Thyroid gland (tissue), 4 donors: ENCODE measurements at regions not wholly inside any gene's neighbourhood (a gene's known extent, or its start where the extent isn't known, plus 50 kb on each side); places are given as distances from the start of the nearest gene placed in this dataset.

Experiments
- POLR2A ChIP-seq, 2 donors: fragments of 450-650 bp; IDR thresholded peaks; one replicate each; pipeline ENCODE4 v1.6.1; 2017; ENCODE audit warnings: antibody characterized with exemption in 2 of 2, mild to moderate bottlenecking in 2 of 2, moderate library complexity in 1 of 2
- TF ChIP-seq, protein P1 (sequence below), 6 experiments: fragments of 200-600 bp in 3 of 6; fragments of 450-650 bp in 3 of 6; sonication (generic) in 3 of 6; IDR thresholded peaks; one replicate each; pipeline ENCODE4 v1.5.1; 2016 to 2019; ENCODE audit warnings: antibody characterized with exemption in 6 of 6, mild to moderate bottlenecking in 2 of 6, inconsistent platforms in 1 of 6, moderate library complexity in 1 of 6

- TF ChIP-seq, protein P1, sequence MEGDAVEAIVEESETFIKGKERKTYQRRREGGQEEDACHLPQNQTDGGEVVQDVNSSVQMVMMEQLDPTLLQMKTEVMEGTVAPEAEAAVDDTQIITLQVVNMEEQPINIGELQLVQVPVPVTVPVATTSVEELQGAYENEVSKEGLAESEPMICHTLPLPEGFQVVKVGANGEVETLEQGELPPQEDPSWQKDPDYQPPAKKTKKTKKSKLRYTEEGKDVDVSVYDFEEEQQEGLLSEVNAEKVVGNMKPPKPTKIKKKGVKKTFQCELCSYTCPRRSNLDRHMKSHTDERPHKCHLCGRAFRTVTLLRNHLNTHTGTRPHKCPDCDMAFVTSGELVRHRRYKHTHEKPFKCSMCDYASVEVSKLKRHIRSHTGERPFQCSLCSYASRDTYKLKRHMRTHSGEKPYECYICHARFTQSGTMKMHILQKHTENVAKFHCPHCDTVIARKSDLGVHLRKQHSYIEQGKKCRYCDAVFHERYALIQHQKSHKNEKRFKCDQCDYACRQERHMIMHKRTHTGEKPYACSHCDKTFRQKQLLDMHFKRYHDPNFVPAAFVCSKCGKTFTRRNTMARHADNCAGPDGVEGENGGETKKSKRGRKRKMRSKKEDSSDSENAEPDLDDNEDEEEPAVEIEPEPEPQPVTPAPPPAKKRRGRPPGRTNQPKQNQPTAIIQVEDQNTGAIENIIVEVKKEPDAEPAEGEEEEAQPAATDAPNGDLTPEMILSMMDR (IDR thresholded peaks at IDR 0.05) = no peak
- no peak for TF ChIP-seq POLR2A (IDR thresholded peaks at IDR 0.05)
These were observed 390.4 kb downstream of the KLF5 start for GRCh38 chr13:73449252-73449651.
